ENCODE measurements at regions not wholly inside any gene's neighbourhood (a gene's known extent, or its start where the extent isn't known, plus 50 kb on each side); places are given as distances from the start of the nearest gene placed in this dataset.
"Not testable (repeated sequence)": the region's sequence is repeated elsewhere in the genome, so short reads cannot be mapped to it uniquely, and the experiment has no call there.

DNA sequence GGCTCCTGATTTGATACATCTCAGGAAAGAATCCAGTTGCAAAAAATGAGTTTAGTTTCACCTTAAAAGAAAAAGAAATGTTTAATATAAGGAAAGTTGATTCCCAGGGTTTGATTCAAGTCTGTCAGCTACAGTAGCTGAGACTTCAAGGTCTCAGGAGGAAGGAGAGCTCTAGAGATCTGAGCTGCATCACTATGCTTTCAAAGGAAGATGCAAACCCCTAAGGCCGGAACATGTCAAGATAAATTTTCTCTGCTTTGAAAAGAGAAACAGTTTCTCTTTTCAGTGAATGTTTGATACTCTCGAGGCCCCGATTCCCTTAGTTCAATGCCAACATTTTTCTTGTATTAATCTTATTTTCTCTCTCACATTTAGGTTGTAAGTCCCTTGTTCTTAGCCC lies 128.6 kb downstream of the RGPD3 start:
- no peak for DNase-seq (ENCODE audit: low read depth in 2 of 2, low spot score in 1 of 2)

DNA sequence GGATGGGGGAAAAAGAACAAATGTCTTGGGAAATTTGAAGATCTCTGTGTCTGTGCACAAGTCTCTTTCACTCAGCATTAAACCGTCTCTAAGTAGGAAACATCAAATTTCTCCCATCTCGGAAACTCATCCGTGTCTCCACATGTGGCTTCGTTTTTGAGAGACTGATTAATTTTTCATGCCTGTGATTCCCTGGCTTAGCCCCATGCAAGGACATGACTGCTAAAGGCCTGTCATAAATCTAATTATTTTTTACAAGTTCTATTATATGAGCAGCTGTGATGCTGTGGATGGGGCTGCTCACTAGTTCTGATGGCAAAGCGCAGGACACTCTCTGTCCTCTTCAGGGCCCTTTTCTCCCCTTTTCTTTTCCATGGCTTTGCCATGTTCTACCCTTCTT lies 129.1 kb downstream of the RGPD3 start:
- DNase-seq (ENCODE audit: low read depth in 2 of 2, low spot score in 1 of 2), result no peak

- no peak for DNase-seq (ENCODE audit: low read depth in 2 of 2, low spot score in 1 of 2)
These were observed 130.2 kb downstream of the RGPD3 start for GRCh38 chr2:106338043-106338442.

DNA sequence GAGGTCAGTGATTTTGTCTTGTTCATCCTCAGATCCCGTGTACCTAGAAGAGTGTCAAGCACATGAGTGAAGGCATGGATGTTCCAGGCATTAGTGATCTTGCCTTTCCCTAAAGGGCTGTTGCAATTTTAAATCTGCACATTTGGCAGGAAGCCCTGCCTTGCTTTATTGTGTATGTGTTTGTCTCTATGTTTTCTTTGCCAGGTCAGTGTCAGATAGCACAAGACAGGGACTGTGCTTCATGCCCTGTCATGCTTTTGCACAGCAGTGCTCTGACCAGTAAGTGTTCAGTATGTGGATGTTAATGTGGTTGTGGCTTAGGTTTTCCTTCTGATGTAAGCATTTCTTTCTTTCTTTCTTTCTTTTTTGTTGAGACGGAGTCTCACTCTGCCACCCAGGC lies 131.5 kb downstream of the RGPD3 start:
- no peak for DNase-seq (ENCODE audit: low read depth in 2 of 2, low spot score in 1 of 2)

GRCh38 chr2:106336108-106336507 lies 132.1 kb downstream of the RGPD3 start:
- no peak for DNase-seq (ENCODE audit: low read depth in 2 of 2, low spot score in 1 of 2)

DNA sequence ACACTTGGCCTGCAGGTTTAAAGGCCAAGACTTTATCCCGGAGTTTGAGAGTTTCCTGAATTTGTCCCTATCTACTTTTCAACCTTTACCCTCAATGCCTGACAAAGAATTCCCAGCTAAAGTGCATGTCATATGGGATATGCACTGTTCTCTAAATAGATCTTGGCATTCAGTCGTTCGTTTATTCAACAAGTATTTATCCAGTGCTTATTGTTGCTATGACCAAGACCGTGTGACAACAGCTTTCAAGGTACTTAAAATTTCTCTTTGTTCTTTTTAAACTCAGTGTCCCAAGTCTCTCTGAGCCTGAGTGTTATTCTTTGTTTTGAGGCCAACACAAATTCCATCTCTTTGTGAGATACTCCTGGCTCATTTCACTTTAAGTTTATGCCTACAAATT lies 133.4 kb downstream of the RGPD3 start:
- DNase-seq (ENCODE audit: low read depth in 2 of 2, low spot score in 1 of 2), result no peak

DNA sequence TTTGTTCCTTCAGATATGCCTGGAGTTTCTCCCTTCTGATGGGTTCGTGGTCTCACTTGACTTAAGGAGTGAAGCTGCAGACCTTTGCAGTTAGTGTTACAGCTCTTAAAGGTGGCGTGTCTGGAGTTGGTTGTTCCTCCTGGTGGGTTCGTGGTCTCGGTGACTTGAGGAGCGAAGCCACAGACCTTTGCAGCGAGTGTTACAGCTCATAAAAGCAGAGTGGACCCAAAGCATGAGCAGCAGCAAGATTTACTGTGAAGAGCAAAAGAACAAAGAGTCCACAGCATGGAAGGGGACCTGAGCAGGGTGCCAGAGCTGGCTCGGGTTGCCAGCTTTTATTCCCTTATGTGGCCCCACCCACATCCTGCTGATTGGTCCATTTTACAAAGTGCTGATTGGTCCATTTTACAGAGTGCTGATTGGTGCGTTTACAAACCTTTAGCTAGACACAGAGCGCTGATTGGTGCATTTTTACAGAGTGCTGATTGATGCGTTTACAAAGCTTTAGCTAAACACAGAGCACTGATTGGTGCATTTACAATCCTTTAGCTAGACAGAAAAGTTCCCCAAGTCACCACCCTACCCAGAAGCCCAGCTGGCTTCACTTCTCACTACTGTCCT lies 134.8 kb downstream of the RGPD3 start:
- not testable (repeated sequence) for DNase-seq (ENCODE audit: low read depth in 2 of 2, low spot score in 1 of 2)

DNA sequence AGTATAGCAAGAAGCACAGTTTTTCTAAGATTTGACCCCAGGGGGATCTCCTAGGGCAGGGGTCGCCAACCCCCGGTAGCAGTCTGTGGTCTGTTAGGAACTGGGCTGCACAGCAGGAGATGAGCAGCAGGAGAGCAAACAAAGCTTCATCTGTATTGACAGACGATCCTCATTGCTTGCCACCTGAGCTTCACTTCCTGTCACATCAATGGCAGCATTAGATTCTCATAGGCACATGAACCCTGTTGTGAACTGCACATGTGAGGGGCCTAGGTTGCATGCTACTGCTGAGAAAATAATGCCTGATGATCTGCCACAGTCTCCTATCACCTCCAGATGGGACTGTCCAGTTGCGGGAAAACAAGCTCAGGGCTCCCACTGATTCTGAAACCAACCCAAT lies 136.2 kb downstream of the RGPD3 start:
- no peak for DNase-seq (ENCODE audit: low read depth in 2 of 2, low spot score in 1 of 2)

DNA sequence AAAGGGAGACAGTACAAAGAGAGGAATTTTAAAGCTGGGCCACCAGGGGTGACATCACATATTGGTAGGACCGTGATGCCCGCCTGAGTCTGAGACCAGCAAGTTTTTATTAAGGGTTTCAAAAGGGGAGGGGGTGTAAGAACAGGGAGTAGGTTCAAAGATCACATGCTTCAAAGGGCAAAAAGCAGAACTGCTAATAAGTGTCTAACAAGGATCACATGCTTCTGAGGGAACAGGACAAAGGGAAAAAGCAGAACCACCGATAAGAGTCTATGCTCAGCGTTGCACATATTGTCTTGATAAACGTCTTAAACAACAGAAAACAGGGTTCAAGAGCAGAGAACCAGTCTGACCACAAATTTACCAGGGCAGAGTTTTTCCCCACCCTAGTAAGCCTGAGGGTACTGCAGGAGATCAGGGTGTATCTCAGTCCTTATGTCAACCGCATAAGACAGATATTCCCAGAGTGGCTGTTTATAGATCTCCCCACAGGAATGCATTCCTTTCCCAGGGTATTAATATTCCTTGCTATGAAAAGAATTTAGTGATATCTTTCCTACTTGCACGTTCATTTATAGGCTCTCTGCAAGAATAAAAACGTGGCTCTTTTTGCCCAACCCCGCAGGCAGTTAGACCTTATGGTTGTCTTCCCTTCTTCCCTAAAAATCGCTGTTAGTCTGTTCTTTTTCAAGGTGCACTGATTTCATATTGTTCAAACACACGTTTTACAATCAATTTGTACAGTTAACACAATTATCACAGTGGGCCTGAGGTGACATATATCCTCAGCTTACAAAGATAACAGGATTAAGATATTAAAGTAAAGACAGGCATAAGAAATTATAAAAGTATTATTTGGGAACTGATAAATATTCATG lies 136.5 kb upstream of the UXS1 start:
- not testable (repeated sequence) for DNase-seq (ENCODE audit: low read depth in 2 of 2, low spot score in 1 of 2)

DNA sequence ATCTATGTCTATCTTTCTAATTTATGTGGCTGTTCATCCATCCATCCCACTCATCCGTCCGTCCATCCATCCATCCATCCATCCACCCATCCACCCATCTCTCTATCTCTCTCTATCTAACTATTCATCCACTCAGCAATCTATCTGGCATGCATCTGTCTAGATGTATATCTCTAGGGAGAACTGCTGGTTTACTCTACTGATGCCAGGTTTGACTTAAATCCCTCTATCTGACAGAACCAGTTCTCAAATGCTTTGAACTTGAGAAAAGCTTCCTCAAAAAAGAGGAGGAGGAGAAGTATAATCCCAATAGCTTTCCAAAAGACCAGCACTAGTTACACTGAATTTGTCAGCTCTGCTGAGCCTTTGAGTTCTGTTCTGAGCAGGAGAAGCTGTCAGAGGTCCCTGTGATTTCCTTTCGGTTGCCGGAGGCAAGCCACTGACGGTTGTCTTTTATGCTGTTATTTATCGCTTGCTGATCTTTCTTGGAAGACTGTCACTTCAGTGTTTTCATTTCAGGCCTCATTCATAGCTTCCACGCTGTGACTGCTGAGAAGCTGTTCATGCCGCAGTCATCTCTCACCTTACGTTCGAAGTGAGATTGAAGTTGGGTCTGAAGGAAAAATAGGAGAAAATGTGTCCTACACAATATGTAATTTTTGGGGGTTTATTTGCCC lies 129.4 kb upstream of the UXS1 start:
- DNase-seq (ENCODE audit: low read depth in 2 of 2, low spot score in 1 of 2), result no peak

DNA sequence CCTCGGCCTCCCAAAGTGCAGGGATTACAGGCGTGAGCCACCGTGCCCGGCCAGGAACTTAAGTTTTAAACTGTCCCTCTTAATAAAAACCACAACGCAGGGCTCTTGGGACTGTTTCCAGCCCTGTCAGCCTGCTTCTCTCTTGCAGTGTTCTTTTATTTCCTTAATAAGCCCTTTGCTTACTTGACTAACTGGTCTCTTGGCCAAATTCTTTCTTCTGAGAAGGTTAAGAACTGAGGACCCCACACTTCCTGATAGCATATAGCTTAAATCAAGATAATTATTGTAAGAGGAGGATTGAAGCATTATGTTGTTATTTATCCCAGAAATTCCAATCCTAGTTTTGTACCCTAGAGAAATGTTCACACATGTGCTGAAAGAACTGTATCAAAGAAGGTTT lies 128.2 kb upstream of the UXS1 start:
- DNase-seq (ENCODE audit: low read depth in 2 of 2, low spot score in 1 of 2), result no peak

DNA sequence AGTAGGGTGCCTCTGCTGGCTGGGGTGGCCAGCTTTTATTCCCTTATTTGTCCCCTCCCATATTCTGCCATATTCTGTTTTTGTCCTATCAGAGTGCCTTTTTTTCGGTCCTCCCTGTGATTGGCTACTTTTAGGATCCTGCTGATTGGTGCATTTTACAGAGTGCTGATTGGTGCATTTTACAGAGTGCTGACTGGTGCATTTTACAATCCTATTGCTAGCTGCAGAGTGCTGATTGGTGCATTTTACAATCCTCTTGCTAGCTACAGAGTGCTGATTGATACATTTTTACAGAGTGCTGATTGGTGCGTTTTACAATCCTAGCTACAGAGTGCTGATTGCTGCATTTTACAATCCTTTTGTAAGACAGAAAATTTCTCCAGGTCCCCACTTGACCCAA lies 126.3 kb upstream of the UXS1 start:
- not testable (repeated sequence) for DNase-seq (ENCODE audit: low read depth in 2 of 2, low spot score in 1 of 2)

GRCh38 chr2:106316915-106317314 lies 122.8 kb upstream of the UXS1 start:
- no peak for DNase-seq (ENCODE audit: low read depth in 2 of 2, low spot score in 1 of 2)

DNA sequence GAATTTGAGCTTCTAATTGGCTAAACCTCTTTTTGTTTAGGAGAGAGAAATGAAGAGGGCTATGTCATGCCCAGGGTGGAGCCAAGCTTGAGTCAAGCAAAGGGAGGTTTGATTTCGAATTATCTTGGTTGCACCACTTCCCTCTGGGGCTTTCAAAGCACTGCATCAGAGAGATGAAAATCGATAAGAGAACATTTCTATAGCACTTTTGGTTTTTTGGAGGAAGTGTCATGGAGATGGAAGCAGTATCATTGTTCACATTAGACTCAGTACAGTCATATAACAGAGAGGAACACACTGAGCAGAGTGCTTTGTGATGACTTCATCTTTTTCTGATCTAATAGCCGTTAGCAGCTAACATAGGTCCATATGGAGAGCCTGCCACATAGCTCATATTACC lies 120.3 kb upstream of the UXS1 start:
- no peak for DNase-seq (ENCODE audit: low read depth in 2 of 2, low spot score in 1 of 2)

DNA sequence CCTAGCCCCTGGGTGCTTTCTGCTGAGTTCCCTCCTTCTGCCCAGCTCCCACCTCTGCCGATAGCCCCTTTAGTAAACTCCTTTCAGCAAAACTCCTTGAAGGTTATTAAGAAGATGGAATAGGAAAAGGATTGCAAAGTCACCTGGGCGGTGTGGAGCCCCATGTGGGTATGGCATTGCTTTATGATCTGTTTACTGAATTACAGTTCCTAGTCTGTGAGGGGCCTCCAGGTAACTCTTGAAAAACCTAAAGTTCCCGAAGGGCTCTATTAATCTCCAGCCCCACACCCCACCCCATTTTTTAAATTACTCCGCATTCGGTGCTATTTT lies 116.9 kb upstream of the UXS1 start:
- no peak for DNase-seq (ENCODE audit: low read depth in 2 of 2, low spot score in 1 of 2)

GRCh38 chr2:106307860-106308259 lies 113.8 kb upstream of the UXS1 start:
- no peak for DNase-seq (ENCODE audit: low read depth in 2 of 2, low spot score in 1 of 2)

DNA sequence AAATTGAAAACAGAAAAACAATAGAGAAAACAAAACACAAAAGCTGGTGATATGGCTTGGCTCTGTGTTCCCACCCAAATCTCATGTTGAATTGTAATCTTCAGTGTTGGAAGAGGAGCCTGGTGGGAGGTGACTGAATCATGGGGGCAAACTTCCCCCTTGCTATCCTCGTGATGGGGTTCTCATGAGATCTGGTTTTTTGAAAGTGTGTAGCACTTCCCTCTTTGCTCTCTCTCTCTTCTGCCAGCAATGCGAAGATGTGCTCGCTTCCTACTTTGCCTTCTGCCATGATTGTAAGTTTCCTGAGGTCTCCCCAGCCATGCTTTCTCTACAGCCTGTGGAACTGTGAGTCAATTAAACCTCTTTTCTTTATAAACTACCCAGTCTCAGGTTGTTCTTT lies 112.3 kb upstream of the UXS1 start:
- DNase-seq (ENCODE audit: low read depth in 2 of 2, low spot score in 1 of 2), result no peak

DNA sequence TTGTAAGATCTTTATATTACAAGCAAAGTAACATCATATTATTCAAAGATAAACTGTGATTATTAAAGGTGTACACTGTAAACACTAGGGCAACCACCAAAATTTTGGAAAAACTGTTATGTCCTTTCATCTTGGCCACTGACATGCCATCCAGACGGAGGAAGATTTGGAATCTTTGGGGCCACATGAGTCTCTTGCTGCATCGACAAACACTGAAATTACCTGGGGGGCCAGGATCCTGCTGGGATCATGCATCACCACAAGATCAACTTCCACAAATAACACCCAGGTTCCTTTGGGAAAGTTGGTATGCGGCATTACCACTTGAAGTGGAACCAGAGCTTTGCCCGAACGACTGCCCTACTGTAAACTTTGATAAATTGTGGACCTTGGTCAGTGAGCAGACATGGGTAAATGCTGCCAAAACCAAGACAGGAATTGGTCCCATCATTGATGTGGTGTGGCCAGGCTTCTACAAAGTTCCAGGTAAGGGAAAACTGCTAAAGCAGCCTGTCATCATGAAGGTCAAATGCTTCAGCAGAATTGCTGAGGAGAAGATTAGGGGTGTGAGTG lies 110.6 kb upstream of the UXS1 start:
- DNase-seq (ENCODE audit: low read depth in 2 of 2, low spot score in 1 of 2), result no peak

GRCh38 chr2:106299696-106300095 lies 105.6 kb upstream of the UXS1 start:
- no peak for DNase-seq (ENCODE audit: low read depth in 2 of 2, low spot score in 1 of 2)

GRCh38 chr2:106296182-106296815 lies 102.2 kb upstream of the UXS1 start:
- DNase-seq (ENCODE audit: low read depth in 2 of 2, low spot score in 1 of 2), result no peak

GRCh38 chr2:106294182-106294581 lies 100.1 kb upstream of the UXS1 start:
- DNase-seq (ENCODE audit: low read depth in 2 of 2, low spot score in 1 of 2), result no peak

Data from stimulated activated CD8-positive, alpha-beta memory T cell treated with anti-CD3 and anti-CD28 coated beads, Interleukin-4, amount 100 ng/mL, for 1 hour (primary cell).